KMS-11 (cell line): ENCODE measurements at regions not wholly inside any gene's neighbourhood (a gene's known extent, or its start where the extent isn't known, plus 50 kb on each side); places are given as distances from the start of the nearest gene placed in this dataset.

ENCODE experiments used
- H2AFZ ChIP-seq: fragments of 200-600 bp; sonication (generic); 2 replicates; pipeline ENCODE4 v1.6.1; 2016; ENCODE audit warnings: antibody characterized with exemption, mixed run types, low read depth
- H3K27ac ChIP-seq: fragments of 200-600 bp; sonication (generic); 2 replicates; pipeline ENCODE4 v1.6.1; 2016; ENCODE audit warnings: mild to moderate bottlenecking, mixed run types
- H3K27me3 ChIP-seq: fragments of 200-600 bp; sonication (generic); 2 replicates; pipeline ENCODE4 v1.6.1; 2017; ENCODE audit warnings: mild to moderate bottlenecking, low read depth, mixed run types, moderate library complexity; ENCODE audit not compliant: insufficient read depth
- H3K36me3 ChIP-seq: fragments of 200-600 bp; sonication (generic); 2 replicates; pipeline ENCODE4 v1.6.1; 2017; ENCODE audit warnings: mild to moderate bottlenecking, mixed run types; ENCODE audit not compliant: insufficient read depth
- H3K4me1 ChIP-seq: fragments of 200-600 bp; sonication (generic); 2 replicates; pipeline ENCODE4 v1.6.1; 2016; ENCODE audit warnings: mild to moderate bottlenecking, low read depth, mixed run types; ENCODE audit not compliant: poor library complexity, severe bottlenecking
- H3K4me2 ChIP-seq: fragments of 200-600 bp; sonication (generic); 2 replicates; pipeline ENCODE4 v1.7.0; 2016; ENCODE audit warnings: mild to moderate bottlenecking, mixed run types
- H3K4me3 ChIP-seq: fragments of 200-600 bp; sonication (generic); IDR thresholded peaks from 2 replicates; pipeline ENCODE4 v1.6.1; 2017; ENCODE audit warnings: low read depth, low read length, mixed read lengths; ENCODE audit not compliant: insufficient read depth
- H3K79me2 ChIP-seq: fragments of 200-600 bp; sonication (generic); 2 replicates; pipeline ENCODE4 v1.6.1; 2016; ENCODE audit warnings: low read depth, mixed run types; ENCODE audit not compliant: insufficient read depth
- H3K9ac ChIP-seq: fragments of 200-600 bp; sonication (generic); 2 replicates; pipeline ENCODE4 v1.6.1; 2016; ENCODE audit warnings: mild to moderate bottlenecking, mixed run types
- H4K20me1 ChIP-seq: fragments of 200-600 bp; sonication (generic); 2 replicates; pipeline ENCODE4 v1.6.1; 2016; ENCODE audit warnings: mild to moderate bottlenecking, mixed run types; ENCODE audit not compliant: insufficient read depth
- TF ChIP-seq, protein P1 (sequence below): fragments of 200-600 bp; sonication (generic); conservative IDR thresholded peaks from 2 replicates; pipeline ENCODE4 v1.6.1; 2017; ENCODE audit warnings: low read depth, mild to moderate bottlenecking, antibody characterized with exemption, low read length, moderate library complexity, mixed read lengths

DNA sequence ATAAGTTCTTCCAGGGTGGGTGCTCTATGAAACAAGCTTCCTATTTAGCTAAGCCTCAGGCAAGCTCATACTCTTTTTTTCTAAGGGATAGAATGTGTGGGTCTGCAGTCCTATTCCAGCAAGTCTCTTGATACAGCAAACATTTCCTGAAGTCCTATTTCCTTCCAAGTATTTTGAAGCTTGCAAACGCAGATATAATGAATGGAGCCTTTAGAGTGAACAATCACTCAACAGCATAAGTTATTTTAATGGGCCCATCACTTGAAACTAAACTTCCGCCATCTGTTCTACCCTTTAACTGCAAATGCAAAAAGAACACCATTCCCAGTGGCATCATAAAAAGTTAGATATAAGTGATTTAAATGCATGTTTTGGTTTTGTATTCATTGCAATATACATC lies 108.3 kb upstream of the TAPT1 start:
- Histone ChIP-seq H3K27ac (no peak overlapping the region), H3K79me2 (no peaks in the 10 kb centered on the region), H2AFZ (no peak overlapping the region), H3K9ac (no peak overlapping the region), H3K4me1 (no peaks in the 10 kb centered on the region), H3K4me3 (no peak overlapping the region), H3K4me2 (no peak overlapping the region), H4K20me1 (no peaks in the 10 kb centered on the region), H3K36me3 (no peaks in the 10 kb centered on the region), H3K27me3 (no peaks in the 10 kb centered on the region)
- TF ChIP-seq, protein P1, sequence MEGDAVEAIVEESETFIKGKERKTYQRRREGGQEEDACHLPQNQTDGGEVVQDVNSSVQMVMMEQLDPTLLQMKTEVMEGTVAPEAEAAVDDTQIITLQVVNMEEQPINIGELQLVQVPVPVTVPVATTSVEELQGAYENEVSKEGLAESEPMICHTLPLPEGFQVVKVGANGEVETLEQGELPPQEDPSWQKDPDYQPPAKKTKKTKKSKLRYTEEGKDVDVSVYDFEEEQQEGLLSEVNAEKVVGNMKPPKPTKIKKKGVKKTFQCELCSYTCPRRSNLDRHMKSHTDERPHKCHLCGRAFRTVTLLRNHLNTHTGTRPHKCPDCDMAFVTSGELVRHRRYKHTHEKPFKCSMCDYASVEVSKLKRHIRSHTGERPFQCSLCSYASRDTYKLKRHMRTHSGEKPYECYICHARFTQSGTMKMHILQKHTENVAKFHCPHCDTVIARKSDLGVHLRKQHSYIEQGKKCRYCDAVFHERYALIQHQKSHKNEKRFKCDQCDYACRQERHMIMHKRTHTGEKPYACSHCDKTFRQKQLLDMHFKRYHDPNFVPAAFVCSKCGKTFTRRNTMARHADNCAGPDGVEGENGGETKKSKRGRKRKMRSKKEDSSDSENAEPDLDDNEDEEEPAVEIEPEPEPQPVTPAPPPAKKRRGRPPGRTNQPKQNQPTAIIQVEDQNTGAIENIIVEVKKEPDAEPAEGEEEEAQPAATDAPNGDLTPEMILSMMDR, result no peak

DNA sequence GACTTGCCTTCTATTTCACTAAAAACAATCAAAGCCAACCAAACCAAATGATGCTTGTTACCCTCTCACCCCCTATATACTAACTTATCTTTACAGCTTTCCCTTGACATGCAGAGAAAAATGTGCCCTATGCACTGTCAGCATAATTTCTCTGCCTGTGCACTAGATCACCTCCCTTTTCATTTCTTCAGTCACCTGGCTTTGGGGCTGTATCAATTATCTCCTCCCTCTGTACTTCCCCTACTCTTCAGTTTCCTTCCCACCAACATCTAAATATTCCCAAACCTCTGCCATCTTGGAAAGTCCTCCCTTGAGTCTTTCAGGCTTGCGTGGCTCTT lies 103.5 kb upstream of the TAPT1 start:
- H3K36me3 ChIP-seq, result no peaks in the 10 kb centered on the region
- no peaks in the 10 kb centered on the region for H3K79me2 ChIP-seq
- H3K27me3 ChIP-seq, result no peaks in the 10 kb centered on the region
- H3K4me1 ChIP-seq, result no peaks in the 10 kb centered on the region
- no peaks in the 10 kb centered on the region for H4K20me1 ChIP-seq
- no peak overlapping the region for H3K4me2 ChIP-seq
- H3K9ac ChIP-seq, result no peak overlapping the region
- no peak overlapping the region for H2AFZ ChIP-seq
- no peak overlapping the region for H3K27ac ChIP-seq
- TF ChIP-seq, protein P1, result no peak
- no peak overlapping the region for H3K4me3 ChIP-seq

DNA sequence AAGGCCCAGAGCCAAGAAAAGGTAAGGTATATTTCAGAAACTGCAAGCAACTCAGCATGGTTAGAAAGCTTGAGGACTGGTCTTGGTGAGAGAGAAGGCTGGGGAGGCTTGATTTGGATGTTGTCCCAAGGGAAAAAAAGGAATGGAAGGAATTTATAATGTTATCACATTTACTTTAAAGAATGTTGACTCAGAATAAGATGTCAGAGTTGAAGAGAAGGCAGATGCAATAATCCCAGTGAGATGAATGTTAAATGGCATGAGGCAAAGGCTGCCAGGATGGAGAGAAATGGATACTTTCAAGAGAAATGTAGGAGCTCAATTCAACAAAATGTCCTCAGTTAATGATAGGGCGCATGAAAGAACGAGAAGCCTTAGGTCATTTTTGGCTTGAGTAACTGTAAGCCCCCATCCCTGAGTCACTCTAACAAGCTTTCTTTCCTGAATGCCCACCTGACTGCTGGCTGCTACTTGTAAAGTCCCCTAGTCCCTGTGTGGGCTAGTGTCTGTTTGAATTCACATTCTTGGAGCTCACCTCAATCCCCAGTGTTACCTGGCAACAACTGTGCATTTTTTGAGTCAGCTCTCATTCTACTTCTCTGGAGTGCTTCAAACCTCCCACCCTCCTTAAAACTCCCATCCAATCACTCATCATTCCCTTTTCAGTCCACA lies 103.0 kb upstream of the TAPT1 start:
- Histone ChIP-seq H3K79me2 (no peaks in the 10 kb centered on the region), H3K4me1 (no peaks in the 10 kb centered on the region), H4K20me1 (no peaks in the 10 kb centered on the region), H3K27ac (no peak overlapping the region), H3K4me2 (no peak overlapping the region), H3K36me3 (no peaks in the 10 kb centered on the region), H2AFZ (no peak overlapping the region), H3K4me3 (no peak overlapping the region), H3K9ac (no peak overlapping the region), H3K27me3 (no peaks in the 10 kb centered on the region)
- TF ChIP-seq, protein P1, result no peak

DNA sequence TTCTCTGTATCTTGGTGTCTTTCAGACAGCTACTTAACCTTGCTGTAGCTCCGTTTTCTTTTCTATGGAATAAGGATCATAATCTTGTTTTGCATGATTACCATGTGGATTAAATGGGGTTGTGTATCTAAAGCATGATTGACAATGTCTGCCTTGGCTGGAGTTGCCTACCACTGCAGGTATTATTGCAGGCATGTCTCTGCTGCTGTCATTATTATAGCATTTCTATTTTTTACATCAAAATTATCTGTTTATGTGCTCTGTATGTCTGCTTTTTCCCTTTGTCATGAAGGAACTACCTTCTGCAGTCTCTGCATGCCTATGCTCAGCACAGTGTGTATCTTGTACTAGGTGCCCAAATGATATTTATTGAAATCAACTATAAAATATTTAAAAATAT lies 95.9 kb upstream of the TAPT1 start:
- no peaks in the 10 kb centered on the region for H3K36me3 ChIP-seq
- no peak overlapping the region for H3K27ac ChIP-seq
- TF ChIP-seq, protein P1, result no peak
- H3K4me3 ChIP-seq, result no peak overlapping the region
- no peaks in the 10 kb centered on the region for H3K4me1 ChIP-seq
- no peak overlapping the region for H3K4me2 ChIP-seq
- no peak overlapping the region for H2AFZ ChIP-seq
- no peaks in the 10 kb centered on the region for H3K79me2 ChIP-seq
- H4K20me1 ChIP-seq, result no peaks in the 10 kb centered on the region
- no peak overlapping the region for H3K9ac ChIP-seq
- no peaks in the 10 kb centered on the region for H3K27me3 ChIP-seq
